Neuronal stem cell (in vitro differentiated cells): ENCODE measurements at regions not wholly inside any gene's neighbourhood (a gene's known extent, or its start where the extent isn't known, plus 50 kb on each side); places are given as distances from the start of the nearest gene placed in this dataset.

Experiments
- DNase-seq: peaks from one replicate; pipeline ENCODE4 v3.0.0-alpha.2; 2013; ENCODE audit warnings: low spot score
- H2AFZ ChIP-seq: one replicate; pipeline ENCODE4 v1.6.1; 2013; ENCODE audit warnings: mild to moderate bottlenecking, low read length, inconsistent platforms
- H2AK5ac ChIP-seq: 2 replicates; pipeline ENCODE4 v1.6.1; 2013; ENCODE audit warnings: low read depth, mild to moderate bottlenecking, inconsistent platforms, low read length, moderate library complexity, mixed read lengths
- H2BK120ac ChIP-seq: 2 replicates; pipeline ENCODE4 v1.6.1; 2013; ENCODE audit warnings: low read depth, mild to moderate bottlenecking, inconsistent platforms, low read length, moderate library complexity, mixed read lengths
- H2BK12ac ChIP-seq: one replicate; pipeline ENCODE4 v1.6.1; 2013; ENCODE audit warnings: low read length, inconsistent platforms
- H2BK15ac ChIP-seq: 2 replicates; pipeline ENCODE4 v1.6.1; 2013; ENCODE audit warnings: mild to moderate bottlenecking, low read length, inconsistent platforms, mixed read lengths
- H2BK5ac ChIP-seq: one replicate; pipeline ENCODE4 v1.6.1; 2013; ENCODE audit warnings: inconsistent platforms, mild to moderate bottlenecking, low read length, moderate library complexity
- H3K14ac ChIP-seq: one replicate; pipeline ENCODE4 v1.6.1; 2013; ENCODE audit warnings: low read length, inconsistent platforms
- H3K18ac ChIP-seq: 2 replicates; pipeline ENCODE4 v1.6.1; 2013; ENCODE audit warnings: low read length, inconsistent platforms
- H3K23ac ChIP-seq: 2 replicates; pipeline ENCODE4 v1.6.1; 2013; ENCODE audit warnings: low read depth, mild to moderate bottlenecking, mixed read lengths, low read length, inconsistent platforms; ENCODE audit not compliant: poor library complexity
- H3K27ac ChIP-seq: replicated peaks from 3 replicates; pipeline ENCODE4 v1.5.1; 2013; ENCODE audit warnings: low read length, inconsistent platforms
- H3K27me3 ChIP-seq, 3 experiments: 2 replicates each; pipeline ENCODE4 v1.6.1; 2013; ENCODE audit warnings: low read length in 3 of 3, mild to moderate bottlenecking in 2 of 3, inconsistent platforms in 1 of 3, low read depth in 1 of 3, mixed read lengths in 1 of 3, moderate library complexity in 1 of 3; ENCODE audit not compliant: control insufficient read depth in 3 of 3, insufficient read depth in 3 of 3
- H3K36me3 ChIP-seq, 2 donors: replicated peaks in 1 of 2; 2 replicates each; pipeline ENCODE4 v1.6.1; 2013; ENCODE audit warnings: low read length in 2 of 2; ENCODE audit not compliant: control insufficient read depth in 2 of 2, insufficient read depth in 2 of 2
- H3K4ac ChIP-seq: 2 replicates; pipeline ENCODE4 v1.6.1; 2013; ENCODE audit warnings: inconsistent platforms, mild to moderate bottlenecking, low read length, moderate library complexity
- H3K4me1 ChIP-seq, 2 donors: 1 replicate in 1 of 2; 2 replicates in 1 of 2; pipeline ENCODE4 v1.6.1; 2013; ENCODE audit warnings: low read length in 2 of 2, low read depth in 1 of 2; ENCODE audit not compliant: control insufficient read depth in 2 of 2, insufficient read depth in 1 of 2
- H3K4me2 ChIP-seq: one replicate; pipeline ENCODE4 v1.6.1; 2013; ENCODE audit warnings: mild to moderate bottlenecking, low read length, inconsistent platforms; ENCODE audit not compliant: insufficient read depth, poor library complexity, severe bottlenecking
- H3K4me3 ChIP-seq, 2 donors: 2 replicates each; pipeline ENCODE4 v1.5.1; 2013; ENCODE audit warnings: low read length in 2 of 2, mild to moderate bottlenecking in 2 of 2, inconsistent platforms in 1 of 2, moderate library complexity in 1 of 2
- H3K79me1 ChIP-seq: one replicate; pipeline ENCODE4 v1.6.1; 2013; ENCODE audit warnings: low read depth, mild to moderate bottlenecking, inconsistent platforms, low read length, moderate library complexity
- H3K9ac ChIP-seq: one replicate; pipeline ENCODE4 v1.6.1; 2013; ENCODE audit warnings: mild to moderate bottlenecking, low read depth, low read length, inconsistent platforms; ENCODE audit not compliant: poor library complexity
- H3K9me3 ChIP-seq, 2 donors: replicated peaks in 1 of 2; 2 replicates each; pipeline versions ENCODE3 to v1.6.1; 2013; ENCODE audit warnings: low read length in 2 of 2, mild to moderate bottlenecking in 2 of 2, inconsistent platforms in 1 of 2, low read depth in 1 of 2, mixed read lengths in 1 of 2, moderate library complexity in 1 of 2; ENCODE audit not compliant: control insufficient read depth in 2 of 2, insufficient read depth in 1 of 2
- H4K8ac ChIP-seq: one replicate; pipeline ENCODE4 v1.6.1; 2013; ENCODE audit warnings: low read depth, mild to moderate bottlenecking, inconsistent platforms, low read length, moderate library complexity
- H4K91ac ChIP-seq: one replicate; pipeline ENCODE4 v1.6.1; 2013; ENCODE audit warnings: low read length, low read depth, mild to moderate bottlenecking, inconsistent platforms; ENCODE audit not compliant: poor library complexity
- WGBS, 2 donors: extraction: QIAGEN DNeasy Blood & Tissue Kit; methylation state at CpG; one replicate each; pipeline ENCODE4 v1.1.7; 2013; ENCODE audit warnings: missing lambda C conversion rate in 2 of 2, mixed read lengths in 1 of 2; ENCODE audit not compliant: insufficient read length in 2 of 2, insufficient replicate concordance in 1 of 2; ENCODE audit errors: extremely low coverage in 2 of 2; 5-methylcytosine and 5-hydroxymethylcytosine counted together

GRCh38 chr3:683770-684169, 409.1 kb upstream of the CNTN6 start:
- Histone ChIP-seq H3K4ac (no peak overlapping the region), H4K91ac (no peak overlapping the region), H3K4me2 (no peak overlapping the region), H4K8ac (no peak overlapping the region), H3K23ac (no peak overlapping the region), H3K4me1 (no peaks in the 10 kb centered on the region), H3K27me3 (no peaks in the 10 kb centered on the region), H2BK5ac (no peak overlapping the region), H3K36me3 (no peaks in the 10 kb centered on the region), H3K18ac (no peak overlapping the region), H2BK15ac (no peak overlapping the region), H2AK5ac (no peak overlapping the region), H3K4me3 (no peak overlapping the region), H3K79me1 (no peaks in the 10 kb centered on the region), H3K9me3 (no peaks in the 10 kb centered on the region), H2BK120ac (no peak overlapping the region), H3K9ac (no peak overlapping the region), H3K27ac (no peak overlapping the region), H2AFZ (no peak overlapping the region), H3K14ac (no peak overlapping the region), H2BK12ac (no peak overlapping the region)
- DNase-seq = no peak
- WGBS, 2 donors = no CpG with 5 or more reads among the region's 2 CpGs

- peaks cover 0 to 4% of the 10 kb centered on the region in 2 donors for H3K9me3 ChIP-seq
- H2AFZ ChIP-seq = no peak overlapping the region
- no peaks in the 10 kb centered on the region for H3K79me1 ChIP-seq
- DNase-seq = no peak
- H3K4me2 ChIP-seq = no peak overlapping the region
- no peak overlapping the region for H3K27ac ChIP-seq
- H3K23ac ChIP-seq = no peak overlapping the region
- no peak overlapping the region for H2BK15ac ChIP-seq
- peak overlapping the region in 1 of 2 donors; percentile 38 for H3K4me3 ChIP-seq
- peak overlapping the region; percentile 21 for H3K14ac ChIP-seq
- H3K9ac ChIP-seq = no peak overlapping the region
- no peak overlapping the region for H3K4ac ChIP-seq
- no peaks in the 10 kb centered on the region for H3K27me3 ChIP-seq
- no peak overlapping the region for H2BK5ac ChIP-seq
- peaks cover 0 to 2% of the 10 kb centered on the region in 2 donors for H3K4me1 ChIP-seq
- no peaks in the 10 kb centered on the region for H3K36me3 ChIP-seq
- no CpG with 5 or more reads among the region's 4 CpGs for WGBS, 2 donors
- no peak overlapping the region for H3K18ac ChIP-seq
- H4K91ac ChIP-seq = no peak overlapping the region
- no peak overlapping the region for H2AK5ac ChIP-seq
- peak overlapping the region; percentile 10 for H2BK12ac ChIP-seq
- H2BK120ac ChIP-seq = no peak overlapping the region
- H4K8ac ChIP-seq = no peak overlapping the region
Measured at GRCh38 chr3:690770-691169, 402.1 kb upstream of the CNTN6 start.

GRCh38 chr3:700514-700913, 392.3 kb upstream of the CNTN6 start:
- Histone ChIP-seq H3K18ac (no peak overlapping the region), H3K9me3 (no peaks in the 10 kb centered on the region), H3K27me3 (no peaks in the 10 kb centered on the region), H3K9ac (no peak overlapping the region), H3K79me1 (no peaks in the 10 kb centered on the region), H3K4me3 (no peak overlapping the region), H3K4ac (no peak overlapping the region), H3K4me2 (no peak overlapping the region), H4K8ac (no peak overlapping the region), H3K4me1 (no peaks in the 10 kb centered on the region), H2BK120ac (no peak overlapping the region), H2AK5ac (no peak overlapping the region), H2BK5ac (no peak overlapping the region), H2BK15ac (no peak overlapping the region), H3K27ac (no peak overlapping the region), H2AFZ (no peak overlapping the region), H2BK12ac (no peak overlapping the region), H3K23ac (no peak overlapping the region), H3K14ac (no peak overlapping the region), H4K91ac (no peak overlapping the region), H3K36me3 (no peaks in the 10 kb centered on the region)
- no peak for DNase-seq
- WGBS, 2 donors = no CpG with 5 or more reads among the region's 2 CpGs

GRCh38 chr3:707041-707440, 385.8 kb upstream of the CNTN6 start:
- WGBS, 2 donors = no CpG with 5 or more reads among the region's 2 CpGs
- no peaks in the 10 kb centered on the region for H3K4me1 ChIP-seq

More at GRCh38 chr3:707041-707440, 385.8 kb upstream of the CNTN6 start:
- H2AFZ ChIP-seq = no peak overlapping the region
- no peak overlapping the region for H4K91ac ChIP-seq
- no peaks in the 10 kb centered on the region for H3K27me3 ChIP-seq
- H3K4me3 ChIP-seq = no peak overlapping the region
- H2BK12ac ChIP-seq = no peak overlapping the region
- H3K23ac ChIP-seq = no peak overlapping the region
- no peaks in the 10 kb centered on the region for H3K9me3 ChIP-seq
- no peak overlapping the region for H3K4ac ChIP-seq
- H3K79me1 ChIP-seq = no peaks in the 10 kb centered on the region
- no peak overlapping the region for H4K8ac ChIP-seq
- H3K14ac ChIP-seq = no peak overlapping the region
- DNase-seq = no peak
- H2BK120ac ChIP-seq = no peak overlapping the region
- H2AK5ac ChIP-seq = no peak overlapping the region
- H3K18ac ChIP-seq = no peak overlapping the region
- H2BK15ac ChIP-seq = no peak overlapping the region
- H2BK5ac ChIP-seq = no peak overlapping the region
- no peak overlapping the region for H3K9ac ChIP-seq
- H3K4me2 ChIP-seq = no peak overlapping the region
- no peaks in the 10 kb centered on the region for H3K36me3 ChIP-seq
- no peak overlapping the region for H3K27ac ChIP-seq
